Spleen (tissue), 11 donors: ENCODE measurements at regions not wholly inside any gene's neighbourhood (a gene's known extent, or its start where the extent isn't known, plus 50 kb on each side); places are given as distances from the start of the nearest gene placed in this dataset.

Source experiments
- DNase-seq: peaks from one replicate; pipeline ENCODE4 v3.0.0-alpha.2; 2020
- H3K27ac ChIP-seq, 8 donors: fragments of 200-600 bp; sonication (generic) in 7 of 8; 1 replicate in 4 of 8; 2 replicates in 4 of 8; pipeline versions ENCODE4 v1.5.0 to v1.8.0; 2016 to 2021; ENCODE audit warnings: inconsistent platforms in 4 of 8, mild to moderate bottlenecking in 4 of 8, moderate library complexity in 1 of 8
- H3K27me3 ChIP-seq, 7 donors: fragments of 200-600 bp; sonication (generic) in 6 of 7; replicated peaks in 1 of 7; 1 replicate in 4 of 7; 2 replicates in 3 of 7; pipeline versions ENCODE4 v1.5.0 to v1.8.0; 2016 to 2021; ENCODE audit warnings: inconsistent platforms in 3 of 7, mild to moderate bottlenecking in 1 of 7
- H3K36me3 ChIP-seq, 6 donors: fragments of 200-600 bp; sonication (generic) in 5 of 6; 1 replicate in 4 of 6; 2 replicates in 2 of 6; pipeline versions ENCODE4 v1.5.0 to v1.8.0; 2016 to 2021; ENCODE audit warnings: inconsistent platforms in 2 of 6
- H3K4me1 ChIP-seq, 6 donors: fragments of 200-600 bp; sonication (generic) in 5 of 6; 1 replicate in 3 of 6; 2 replicates in 3 of 6; pipeline versions ENCODE4 v1.5.0 to v1.8.0; 2016 to 2021; ENCODE audit warnings: inconsistent platforms in 3 of 6
- H3K4me3 ChIP-seq, 8 donors: fragments of 200-600 bp; sonication (generic) in 7 of 8; 1 replicate in 4 of 8; 2 replicates in 4 of 8; pipeline versions ENCODE4 v1.5.0 to v1.8.0; 2016 to 2021; ENCODE audit warnings: inconsistent platforms in 4 of 8, mild to moderate bottlenecking in 4 of 8, moderate library complexity in 2 of 8
- H3K9me3 ChIP-seq, 8 donors: fragments of 200-600 bp; sonication (generic) in 7 of 8; 1 replicate in 4 of 8; 2 replicates in 4 of 8; pipeline versions ENCODE4 v1.5.0 to v1.8.0; 2016 to 2021; ENCODE audit warnings: inconsistent platforms in 4 of 8
- POLR2A ChIP-seq, 3 donors: fragments of 450-650 bp; IDR thresholded peaks; one replicate each; pipeline ENCODE4 v1.5.1; 2017; ENCODE audit warnings: antibody characterized with exemption in 3 of 3, mild to moderate bottlenecking in 1 of 3
- POLR2AphosphoS5 ChIP-seq, 3 donors: sonication (generic); formaldehyde crosslinking; IDR thresholded peaks; one replicate each; pipeline ENCODE4 v1.5.1; 2017; ENCODE audit warnings: antibody characterized with exemption in 3 of 3
- WGBS, 5 donors: extraction: QIAGEN DNeasy Blood & Tissue Kit in 3 of 5; methylation state at CpG; one replicate each; pipeline versions ENCODE4 v1.1.5 to v1.1.7; 2013 to 2018; 5-methylcytosine and 5-hydroxymethylcytosine counted together
- intact Hi-C: fragments of 100-400 bp; cut with DNase I; formaldehyde crosslinking; loops from one replicate; pipeline ENCODE4 v1.15.0; 2023; ENCODE audit warnings: low total_unique reads
- TF ChIP-seq, protein P1 (sequence below), 11 experiments: fragments of 200-600 bp in 7 of 11; fragments of 450-650 bp in 4 of 11; sonication (generic) in 4 of 11; IDR thresholded peaks in 8 of 11; conservative IDR thresholded peaks in 3 of 11; 1 replicate in 7 of 11; 2 replicates in 4 of 11; pipeline versions ENCODE4 v1.4.0 to v1.8.0; 2016 to 2021; ENCODE audit warnings: antibody characterized with exemption in 11 of 11, inconsistent platforms in 4 of 11, mild to moderate bottlenecking in 1 of 11
- donor health status: healthy with polysubstance abuse.
- donor health status: DM: no; HTN: no; CAD: no; lungs with moderate emphysema.
- donor health status: DM: no; HTN: no; CAD: no.
- donor health status: Bipolar disorder and iron deficiency.
- donor health status: healthy.
- donor health status: DM: no; HTN: no; CAD: no.
- donor health status: DM: yes; HTN: yes; CAD: no.

DNA sequence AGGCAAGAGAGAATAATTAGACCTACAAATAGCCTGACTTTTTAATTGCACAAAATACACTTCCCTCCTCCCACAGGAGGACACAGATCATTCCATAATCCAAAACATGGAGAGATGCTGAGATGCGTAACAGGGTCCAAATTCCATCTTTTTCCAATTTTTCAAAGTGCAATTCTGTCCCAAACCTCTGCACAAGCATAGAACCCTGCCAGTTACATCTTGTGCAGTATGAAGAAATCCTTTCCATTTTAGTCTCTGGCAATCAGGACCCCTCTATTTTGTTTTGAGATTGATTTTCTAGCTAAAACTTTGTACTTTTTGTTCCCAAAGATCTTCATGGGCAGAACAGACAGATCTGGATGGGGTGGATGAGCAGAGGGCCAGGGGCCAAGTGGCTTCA, 209.2 kb downstream of the B3GLCT start:
- WGBS, 5 donors: 86 to 97% (median 93%) methylated on average over 1 of the region's 1 CpG

GRCh38 chr13:31409678-31410356, 210.0 kb downstream of the B3GLCT start:
- TF ChIP-seq, protein P1, sequence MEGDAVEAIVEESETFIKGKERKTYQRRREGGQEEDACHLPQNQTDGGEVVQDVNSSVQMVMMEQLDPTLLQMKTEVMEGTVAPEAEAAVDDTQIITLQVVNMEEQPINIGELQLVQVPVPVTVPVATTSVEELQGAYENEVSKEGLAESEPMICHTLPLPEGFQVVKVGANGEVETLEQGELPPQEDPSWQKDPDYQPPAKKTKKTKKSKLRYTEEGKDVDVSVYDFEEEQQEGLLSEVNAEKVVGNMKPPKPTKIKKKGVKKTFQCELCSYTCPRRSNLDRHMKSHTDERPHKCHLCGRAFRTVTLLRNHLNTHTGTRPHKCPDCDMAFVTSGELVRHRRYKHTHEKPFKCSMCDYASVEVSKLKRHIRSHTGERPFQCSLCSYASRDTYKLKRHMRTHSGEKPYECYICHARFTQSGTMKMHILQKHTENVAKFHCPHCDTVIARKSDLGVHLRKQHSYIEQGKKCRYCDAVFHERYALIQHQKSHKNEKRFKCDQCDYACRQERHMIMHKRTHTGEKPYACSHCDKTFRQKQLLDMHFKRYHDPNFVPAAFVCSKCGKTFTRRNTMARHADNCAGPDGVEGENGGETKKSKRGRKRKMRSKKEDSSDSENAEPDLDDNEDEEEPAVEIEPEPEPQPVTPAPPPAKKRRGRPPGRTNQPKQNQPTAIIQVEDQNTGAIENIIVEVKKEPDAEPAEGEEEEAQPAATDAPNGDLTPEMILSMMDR (IDR thresholded peaks at IDR 0.05 in 8 of 11, conservative IDR thresholded peaks at IDR 0.05 in 3 of 11): no peak
- TF ChIP-seq POLR2A (IDR thresholded peaks at IDR 0.05) (no peak), POLR2AphosphoS5 (IDR thresholded peaks at IDR 0.05) (no peak)
- WGBS, 5 donors: 35 to 55% (median 45%) methylated on average over 6 of the region's 6 CpGs
- Histone ChIP-seq H3K27me3 (peaks cover 0 to 8% (median 0%) of the 10 kb centered on the region in 7 donors), H3K27ac (no peak overlapping the region), H3K9me3 (no peaks in the 10 kb centered on the region), H3K36me3 (no peaks in the 10 kb centered on the region), H3K4me1 (no peaks in the 10 kb centered on the region), H3K4me3 (no peak overlapping the region)
- intact Hi-C loops: no loop called here
- DNase-seq: no peak

More for the DNA sequence above, 209.2 kb downstream of the B3GLCT start:
- DNase-seq: no peak
- H3K4me1 ChIP-seq: no peaks in the 10 kb centered on the region
- no peak overlapping the region for H3K27ac ChIP-seq
- intact Hi-C loops: no loop called here
- no peak for TF ChIP-seq POLR2AphosphoS5 (IDR thresholded peaks at IDR 0.05)
- TF ChIP-seq, protein P1 (IDR thresholded peaks at IDR 0.05 in 8 of 11, conservative IDR thresholded peaks at IDR 0.05 in 3 of 11): no peak
- no peak for TF ChIP-seq POLR2A (IDR thresholded peaks at IDR 0.05)
- H3K9me3 ChIP-seq: no peaks in the 10 kb centered on the region
- no peaks in the 10 kb centered on the region for H3K36me3 ChIP-seq
- no peak overlapping the region for H3K4me3 ChIP-seq
- H3K27me3 ChIP-seq: peaks cover 0 to 8% (median 0%) of the 10 kb centered on the region in 7 donors

GRCh38 chr13:31413516-31413915, 213.7 kb downstream of the B3GLCT start:
- Histone ChIP-seq H3K27me3 (peaks cover 0 to 8% (median 0%) of the 10 kb centered on the region in 7 donors), H3K27ac (no peak overlapping the region), H3K4me3 (no peak overlapping the region), H3K36me3 (no peaks in the 10 kb centered on the region), H3K4me1 (no peaks in the 10 kb centered on the region), H3K9me3 (no peaks in the 10 kb centered on the region)
- TF ChIP-seq, protein P1 (IDR thresholded peaks at IDR 0.05 in 8 of 11, conservative IDR thresholded peaks at IDR 0.05 in 3 of 11): no peak
- TF ChIP-seq POLR2AphosphoS5 (IDR thresholded peaks at IDR 0.05) (no peak), POLR2A (IDR thresholded peaks at IDR 0.05) (no peak)
- WGBS, 5 donors: 74 to 84% (median 78%) methylated on average over 3 of the region's 3 CpGs
- no peak for DNase-seq
- intact Hi-C loops: no loop called here

GRCh38 chr13:31416066-31416465, 216.3 kb downstream of the B3GLCT start:
- Histone ChIP-seq H3K9me3 (no peaks in the 10 kb centered on the region), H3K27ac (no peak overlapping the region), H3K4me1 (no peaks in the 10 kb centered on the region), H3K4me3 (no peak overlapping the region), H3K36me3 (no peaks in the 10 kb centered on the region), H3K27me3 (peaks cover 0 to 2% (median 0%) of the 10 kb centered on the region in 7 donors)
- no peak for DNase-seq
- intact Hi-C loops: no loop called here
- no peak for TF ChIP-seq POLR2AphosphoS5 (IDR thresholded peaks at IDR 0.05)
- TF ChIP-seq POLR2A (IDR thresholded peaks at IDR 0.05): no peak
- TF ChIP-seq, protein P1 (IDR thresholded peaks at IDR 0.05 in 8 of 11, conservative IDR thresholded peaks at IDR 0.05 in 3 of 11): no peak
- WGBS, 5 donors: 79 to 92% (median 81%) methylated on average over 4 of the region's 4 CpGs
